Heart right ventricle (tissue), 16 donors: ENCODE measurements at regions not wholly inside any gene's neighbourhood (a gene's known extent, or its start where the extent isn't known, plus 50 kb on each side); places are given as distances from the start of the nearest gene placed in this dataset.

Source experiments
- ATAC-seq, 8 donors: fragments of 200-7000 bp; cut with Tn5 transposase; one replicate each; pipeline ENCODE4 v1.9.1; 2020; ENCODE audit warnings: mild to moderate bottlenecking in 8 of 8, moderate library complexity in 8 of 8, moderate number of reproducible peaks in 1 of 8
- DNase-seq, 2 donors: peaks; one replicate each; pipeline ENCODE4 v3.0.0-alpha.2; 2020
- H3K27ac ChIP-seq, 10 donors: fragments of 200-600 bp; sonication (generic) in 2 of 10; one replicate each; pipeline versions ENCODE4 v1.5.0 to v1.8.0; 2020 to 2022; ENCODE audit warnings: mild to moderate bottlenecking in 3 of 10
- H3K27me3 ChIP-seq, 7 donors: fragments of 200-600 bp; one replicate each; pipeline ENCODE4 v1.8.0; 2021 to 2022; ENCODE audit warnings: mild to moderate bottlenecking in 2 of 7
- H3K36me3 ChIP-seq, 9 donors: fragments of 200-600 bp; sonication (generic) in 1 of 9; one replicate each; pipeline versions ENCODE4 v1.5.0 to v1.8.0; 2020 to 2022; ENCODE audit warnings: mild to moderate bottlenecking in 2 of 9
- H3K4me1 ChIP-seq, 9 donors: fragments of 200-600 bp; sonication (generic) in 1 of 9; one replicate each; pipeline versions ENCODE4 v1.5.0 to v1.8.0; 2020 to 2022; ENCODE audit warnings: mild to moderate bottlenecking in 4 of 9
- H3K4me3 ChIP-seq, 10 donors: fragments of 200-600 bp; sonication (generic) in 2 of 10; one replicate each; pipeline versions ENCODE4 v1.5.0 to v1.8.0; 2020 to 2022; ENCODE audit warnings: mild to moderate bottlenecking in 7 of 10, moderate library complexity in 2 of 10
- H3K9me3 ChIP-seq, 11 donors: fragments of 200-600 bp in 10 of 11; sonication (generic) in 2 of 11; one replicate each; pipeline versions ENCODE4 v1.5.0 to v1.8.0; 2013 to 2022; ENCODE audit warnings: mild to moderate bottlenecking in 2 of 11, control low read depth in 1 of 11, moderate library complexity in 1 of 11
- WGBS, 2 donors: extraction: QIAGEN DNeasy Blood & Tissue Kit; methylation state at CpG; one replicate each; pipeline ENCODE4 v1.1.7; 2013; ENCODE audit warnings: inconsistent platforms in 1 of 2; 5-methylcytosine and 5-hydroxymethylcytosine counted together
- intact Hi-C, 10 donors: fragments of 100-400 bp; cut with DNase I; formaldehyde crosslinking; loops; one replicate each; pipeline versions ENCODE4 v1.11.1 to v1.14.2; 2022
- TF ChIP-seq, protein P1 (sequence below), 9 donors: fragments of 200-600 bp; sonication (generic) in 2 of 9; IDR thresholded peaks; one replicate each; pipeline versions ENCODE4 v1.5.0 to v1.8.0; 2021 to 2022; ENCODE audit warnings: antibody characterized with exemption in 9 of 9, mild to moderate bottlenecking in 5 of 9, moderate library complexity in 1 of 9
- donor health status: Arrhythmogenic right ventricular cardiomyopathy.
- donor health status: ischemic (EF 13 %, LVEDD 7.1; RV severe dilation, severe dysfunction).
- donor health status: healthy with polysubstance abuse.
- donor health status: DM: no; HTN: yes; CAD: no.
- donor health status: DM: no; HTN: no; CAD: no.
- donor health status: ischemic (EF 25% LVEDD 6.9; RV normal size, moderate dysfunction).
- donor health status: ischemic (EF 25% LVEDD 5.7; RV mildly dilated, moderate dysfunction).
- donor health status: healthy.
- donor health status: DM: yes; HTN: yes; CAD: no.
- donor health status: Ischemic cardiomyopathy.
- donor health status: ischemic (EF 35%, LVEDD 5.7; RV mildly dilated, moderate dysfunction).
- donor health status: nonischemic (EF 11% LVEDD 7.7; RV severe dilation, severe dysfunction).
- donor health status: DM: yes; HTN: yes; CAD: no.
- donor health status: PGD.
- donor health status: ischemic (EF 29% LVEDD 5.4; RV normal size, mild dysfunction).
- donor health status: nonischemic (EF 23%, LVEDD 6.1; RV moderate dilation, normal function).

DNA sequence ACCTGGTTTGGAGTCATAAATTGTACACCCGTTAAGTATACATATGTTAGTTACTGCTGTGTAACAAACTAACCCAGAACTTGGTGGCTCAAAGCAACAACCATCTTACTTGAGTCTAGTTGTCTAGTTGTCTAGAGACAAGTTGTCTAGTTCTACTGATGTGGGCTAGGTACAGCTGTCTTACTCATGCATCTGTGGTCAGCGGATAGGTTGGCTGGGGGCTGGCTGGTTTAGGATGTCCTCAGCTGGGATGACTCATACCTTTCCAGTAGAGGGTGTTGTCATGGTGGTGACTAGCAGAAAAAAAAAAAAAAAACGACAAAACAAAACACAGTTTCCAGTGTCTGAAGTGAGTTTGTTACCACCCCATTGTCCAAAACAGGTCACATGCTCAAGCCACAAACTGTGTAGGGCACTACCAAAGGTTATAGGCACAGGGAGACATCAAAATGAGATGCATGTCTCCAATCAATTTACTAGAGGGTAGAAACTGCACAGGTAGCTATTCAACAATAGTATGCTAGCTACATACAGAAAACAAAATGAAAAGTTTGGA, 680.3 kb downstream of the MED13L start:
- Histone ChIP-seq H3K9me3 (peaks cover 0 to 6% (median 0%) of the 10 kb centered on the region in 11 donors), H3K36me3 (no peaks in the 10 kb centered on the region), H3K4me1 (peaks cover 0 to 25% (median 10%) of the 10 kb centered on the region in 9 donors), H3K27ac (no peak overlapping the region), H3K4me3 (no peak overlapping the region), H3K27me3 (peaks cover 0 to 52% (median 30%) of the 10 kb centered on the region in 7 donors)
- ATAC-seq = peak in 1 of 8 donors; percentile 56
- no peak for DNase-seq
- WGBS, 2 donors = 64 to 70% methylated on average over 3 of the region's 3 CpGs
- TF ChIP-seq, protein P1, sequence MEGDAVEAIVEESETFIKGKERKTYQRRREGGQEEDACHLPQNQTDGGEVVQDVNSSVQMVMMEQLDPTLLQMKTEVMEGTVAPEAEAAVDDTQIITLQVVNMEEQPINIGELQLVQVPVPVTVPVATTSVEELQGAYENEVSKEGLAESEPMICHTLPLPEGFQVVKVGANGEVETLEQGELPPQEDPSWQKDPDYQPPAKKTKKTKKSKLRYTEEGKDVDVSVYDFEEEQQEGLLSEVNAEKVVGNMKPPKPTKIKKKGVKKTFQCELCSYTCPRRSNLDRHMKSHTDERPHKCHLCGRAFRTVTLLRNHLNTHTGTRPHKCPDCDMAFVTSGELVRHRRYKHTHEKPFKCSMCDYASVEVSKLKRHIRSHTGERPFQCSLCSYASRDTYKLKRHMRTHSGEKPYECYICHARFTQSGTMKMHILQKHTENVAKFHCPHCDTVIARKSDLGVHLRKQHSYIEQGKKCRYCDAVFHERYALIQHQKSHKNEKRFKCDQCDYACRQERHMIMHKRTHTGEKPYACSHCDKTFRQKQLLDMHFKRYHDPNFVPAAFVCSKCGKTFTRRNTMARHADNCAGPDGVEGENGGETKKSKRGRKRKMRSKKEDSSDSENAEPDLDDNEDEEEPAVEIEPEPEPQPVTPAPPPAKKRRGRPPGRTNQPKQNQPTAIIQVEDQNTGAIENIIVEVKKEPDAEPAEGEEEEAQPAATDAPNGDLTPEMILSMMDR (IDR thresholded peaks at IDR 0.05) = no peak
- intact Hi-C loops = loop anchor here in 3 of 10 donors (5.0 to 10.0 kb wide), 2 partner anchors 142 to 145 kb away; no protein-coding TSS in a partner anchor

DNA sequence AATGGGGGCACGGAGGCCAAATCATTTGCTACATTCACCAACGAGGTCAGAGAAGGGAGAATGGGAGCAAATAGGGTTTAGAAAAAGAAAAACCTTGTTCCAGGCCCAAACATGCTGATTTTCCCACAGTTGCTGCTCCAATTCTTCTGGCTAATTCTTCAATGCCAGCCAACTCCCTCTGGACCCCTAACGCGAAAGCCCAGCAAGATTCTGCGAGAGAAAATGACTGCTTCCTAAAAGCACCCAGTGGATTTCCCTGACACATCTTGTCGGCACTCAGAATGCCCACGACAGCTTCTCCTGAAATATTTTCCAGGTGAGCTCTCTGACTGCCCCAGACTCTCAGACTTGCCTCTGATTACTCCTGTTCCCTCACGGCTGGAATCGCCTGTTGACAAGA, 689.4 kb downstream of the MED13L start:
- H3K4me3 ChIP-seq = no peak overlapping the region
- H3K27me3 ChIP-seq = peaks cover 0 to 13% (median 0%) of the 10 kb centered on the region in 7 donors
- DNase-seq (no peak), ATAC-seq (no peak)
- H3K27ac ChIP-seq = no peak overlapping the region
- intact Hi-C loops = no loop called here
- TF ChIP-seq, protein P1 (IDR thresholded peaks at IDR 0.05) = no peak
- H3K4me1 ChIP-seq = peaks cover 0 to 18% (median 5%) of the 10 kb centered on the region in 9 donors
- 64 to 77% methylated on average over 9 of the region's 9 CpGs for WGBS, 2 donors
- no peaks in the 10 kb centered on the region for H3K36me3 ChIP-seq
- H3K9me3 ChIP-seq = peaks cover 0 to 9% (median 0%) of the 10 kb centered on the region in 11 donors

DNA sequence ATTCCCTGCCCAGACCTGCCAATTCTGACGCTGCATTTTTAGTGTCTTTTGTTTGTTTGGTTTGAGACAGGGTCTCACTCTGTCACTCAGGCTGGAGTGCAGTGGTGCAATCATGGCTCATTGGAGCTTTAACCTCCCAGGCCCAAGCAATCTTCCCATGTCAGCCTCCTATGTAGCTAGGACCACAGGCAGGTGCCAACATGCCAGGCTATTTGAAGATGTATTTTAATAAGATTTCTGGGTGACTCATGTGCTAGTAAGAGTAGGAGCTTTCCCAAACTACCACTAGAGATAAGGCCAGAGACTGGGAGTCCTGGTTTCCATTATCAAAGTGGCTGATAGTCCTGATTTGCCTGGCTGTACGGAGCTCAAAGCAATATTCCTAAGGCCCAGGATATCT, 693.3 kb downstream of the MED13L start:
- no peaks in the 10 kb centered on the region for H3K36me3 ChIP-seq
- ATAC-seq = no peak
- WGBS, 2 donors = 67 to 74% methylated on average over 2 of the region's 2 CpGs
- intact Hi-C loops = no loop called here
- peaks cover 0 to 22% (median 0%) of the 10 kb centered on the region in 7 donors for H3K27me3 ChIP-seq
- peaks cover 0 to 9% (median 0%) of the 10 kb centered on the region in 11 donors for H3K9me3 ChIP-seq
- no peak overlapping the region for H3K27ac ChIP-seq
- DNase-seq = no peak
- no peak overlapping the region for H3K4me3 ChIP-seq
- peaks cover 0 to 12% (median 0%) of the 10 kb centered on the region in 9 donors for H3K4me1 ChIP-seq
- TF ChIP-seq, protein P1 (IDR thresholded peaks at IDR 0.05) = no peak

DNA sequence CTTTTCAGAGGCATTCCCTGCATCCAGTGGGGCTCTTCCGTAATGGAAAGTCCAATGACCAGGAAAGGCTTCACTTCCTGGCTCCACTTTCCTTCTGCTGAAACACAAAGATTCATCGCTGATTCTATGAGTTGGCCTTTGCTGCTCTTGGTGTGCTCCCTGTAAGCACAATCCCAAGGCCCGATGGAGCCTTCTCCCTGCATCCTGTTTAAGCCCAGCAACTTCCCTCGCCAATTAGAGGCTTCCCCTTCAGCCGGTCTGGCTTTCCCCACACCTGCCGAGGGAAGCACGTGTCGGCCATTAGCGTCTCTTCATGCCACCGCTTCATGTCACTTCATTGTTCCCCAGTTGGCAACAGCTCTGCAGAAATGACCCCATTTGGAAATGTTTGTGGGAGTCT, 693.9 kb downstream of the MED13L start:
- Histone ChIP-seq H3K27me3 (peaks cover 0 to 22% (median 0%) of the 10 kb centered on the region in 7 donors), H3K36me3 (no peaks in the 10 kb centered on the region), H3K9me3 (peaks cover 0 to 9% (median 0%) of the 10 kb centered on the region in 11 donors), H3K4me3 (no peak overlapping the region), H3K27ac (peak overlapping the region in 1 of 10 donors; percentile 14), H3K4me1 (peaks cover 0 to 12% (median 0%) of the 10 kb centered on the region in 9 donors)
- DNase-seq (peak in 1 of 2 donors; percentile 11), ATAC-seq (peak in 4 of 8 donors; percentile 38 to 69 (median 47))
- WGBS, 2 donors = 61 to 62% methylated on average over 10 of the region's 10 CpGs
- TF ChIP-seq, protein P1 (IDR thresholded peaks at IDR 0.05) = no peak
- intact Hi-C loops = no loop called here
